ENCODE measurements at regions not wholly inside any gene's neighbourhood (a gene's known extent, or its start where the extent isn't known, plus 50 kb on each side); places are given as distances from the start of the nearest gene placed in this dataset.

- Histone ChIP-seq H3K9ac (ENCODE audit: low read length) (no peak overlapping the region), H3K4me1 (ENCODE audit: control insufficient read depth, insufficient read depth, low read length) (peaks cover 5% of the 10 kb centered on the region), H3K9me3 (ENCODE audit: control insufficient read depth, low read length) (no peaks in the 10 kb centered on the region), H3K27me3 (ENCODE audit: control insufficient read depth, insufficient read depth, low read length) (no peaks in the 10 kb centered on the region), H3K4me3 (ENCODE audit: low read length) (no peak overlapping the region), H3K36me3 (ENCODE audit: control insufficient read depth, insufficient read depth, low read length) (no peaks in the 10 kb centered on the region)
These were observed 353.7 kb downstream of the CSNK1G3 start for GRCh38 chr5:123865641-123866040.

- Histone ChIP-seq H3K9ac (ENCODE audit: low read length) (no peak overlapping the region), H3K27me3 (ENCODE audit: control insufficient read depth, insufficient read depth, low read length) (no peaks in the 10 kb centered on the region), H3K4me3 (ENCODE audit: low read length) (no peak overlapping the region)
These were observed 352.6 kb downstream of the CSNK1G3 start for GRCh38 chr5:123864578-123864977.

GRCh38 chr5:123858938-123859337 is 347.0 kb downstream of the CSNK1G3 start:
- no peaks in the 10 kb centered on the region for H3K4me1 ChIP-seq (ENCODE audit: control insufficient read depth, insufficient read depth, low read length)
- H3K9ac ChIP-seq (ENCODE audit: low read length): no peak overlapping the region
- H3K9me3 ChIP-seq (ENCODE audit: control insufficient read depth, low read length): no peaks in the 10 kb centered on the region
- no peaks in the 10 kb centered on the region for H3K27me3 ChIP-seq (ENCODE audit: control insufficient read depth, insufficient read depth, low read length)
- no peaks in the 10 kb centered on the region for H3K36me3 ChIP-seq (ENCODE audit: control insufficient read depth, insufficient read depth, low read length)
- no peak overlapping the region for H3K4me3 ChIP-seq (ENCODE audit: low read length)

More at GRCh38 chr5:123864578-123864977, 352.6 kb downstream of the CSNK1G3 start:
- Histone ChIP-seq H3K9me3 (ENCODE audit: control insufficient read depth, low read length) (no peaks in the 10 kb centered on the region), H3K4me1 (ENCODE audit: control insufficient read depth, insufficient read depth, low read length) (peaks cover 5% of the 10 kb centered on the region), H3K36me3 (ENCODE audit: control insufficient read depth, insufficient read depth, low read length) (no peaks in the 10 kb centered on the region)

- Histone ChIP-seq H3K9ac (ENCODE audit: low read length) (no peak overlapping the region), H3K9me3 (ENCODE audit: control insufficient read depth, low read length) (no peaks in the 10 kb centered on the region), H3K36me3 (ENCODE audit: control insufficient read depth, insufficient read depth, low read length) (no peaks in the 10 kb centered on the region), H3K4me3 (ENCODE audit: low read length) (no peak overlapping the region), H3K27me3 (ENCODE audit: control insufficient read depth, insufficient read depth, low read length) (no peaks in the 10 kb centered on the region), H3K4me1 (ENCODE audit: control insufficient read depth, insufficient read depth, low read length) (no peaks in the 10 kb centered on the region)
These were observed 344.8 kb downstream of the CSNK1G3 start for GRCh38 chr5:123856766-123857165.

GRCh38 chr5:123855609-123856008 is 343.6 kb downstream of the CSNK1G3 start:
- H3K36me3 ChIP-seq (ENCODE audit: control insufficient read depth, insufficient read depth, low read length): no peaks in the 10 kb centered on the region
- H3K4me1 ChIP-seq (ENCODE audit: control insufficient read depth, insufficient read depth, low read length): no peaks in the 10 kb centered on the region
- H3K9ac ChIP-seq (ENCODE audit: low read length): no peak overlapping the region
- H3K4me3 ChIP-seq (ENCODE audit: low read length): no peak overlapping the region
- no peaks in the 10 kb centered on the region for H3K9me3 ChIP-seq (ENCODE audit: control insufficient read depth, low read length)
- H3K27me3 ChIP-seq (ENCODE audit: control insufficient read depth, insufficient read depth, low read length): no peaks in the 10 kb centered on the region

GRCh38 chr5:123845356-123846100 is 333.6 kb downstream of the CSNK1G3 start:
- Histone ChIP-seq H3K4me1 (ENCODE audit: control insufficient read depth, insufficient read depth, low read length) (no peaks in the 10 kb centered on the region), H3K9ac (ENCODE audit: low read length) (no peak overlapping the region), H3K4me3 (ENCODE audit: low read length) (no peak overlapping the region), H3K27me3 (ENCODE audit: control insufficient read depth, insufficient read depth, low read length) (no peaks in the 10 kb centered on the region), H3K9me3 (ENCODE audit: control insufficient read depth, low read length) (no peaks in the 10 kb centered on the region), H3K36me3 (ENCODE audit: control insufficient read depth, insufficient read depth, low read length) (no peaks in the 10 kb centered on the region)

DNA sequence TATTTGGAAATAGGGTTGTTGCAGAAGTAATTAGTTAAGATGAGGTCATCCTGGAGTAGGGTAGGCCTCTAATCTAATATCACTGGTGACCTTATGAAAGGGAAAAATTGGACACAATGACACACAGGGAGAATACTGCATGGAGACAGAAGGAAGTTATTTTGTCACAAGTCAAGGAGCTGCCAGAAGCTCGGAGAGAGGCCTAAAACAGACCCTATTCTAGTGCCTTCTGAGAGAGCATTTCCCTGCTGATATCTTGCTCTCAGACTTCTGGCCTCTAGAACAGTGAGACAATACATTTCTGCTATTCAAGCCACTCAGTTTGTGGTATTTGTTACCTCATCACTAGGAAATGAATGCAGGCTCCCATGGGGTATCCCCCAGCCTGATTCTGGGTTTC is 332.9 kb downstream of the CSNK1G3 start:
- no peaks in the 10 kb centered on the region for H3K36me3 ChIP-seq (ENCODE audit: control insufficient read depth, insufficient read depth, low read length)
- no peaks in the 10 kb centered on the region for H3K9me3 ChIP-seq (ENCODE audit: control insufficient read depth, low read length)
- no peak overlapping the region for H3K9ac ChIP-seq (ENCODE audit: low read length)
- H3K4me3 ChIP-seq (ENCODE audit: low read length): no peak overlapping the region
- no peaks in the 10 kb centered on the region for H3K4me1 ChIP-seq (ENCODE audit: control insufficient read depth, insufficient read depth, low read length)
- H3K27me3 ChIP-seq (ENCODE audit: control insufficient read depth, insufficient read depth, low read length): no peaks in the 10 kb centered on the region

- no peaks in the 10 kb centered on the region for H3K27me3 ChIP-seq (ENCODE audit: control insufficient read depth, insufficient read depth, low read length)
- no peaks in the 10 kb centered on the region for H3K36me3 ChIP-seq (ENCODE audit: control insufficient read depth, insufficient read depth, low read length)
- H3K9me3 ChIP-seq (ENCODE audit: control insufficient read depth, low read length): no peaks in the 10 kb centered on the region
- H3K4me1 ChIP-seq (ENCODE audit: control insufficient read depth, insufficient read depth, low read length): no peaks in the 10 kb centered on the region
- no peak overlapping the region for H3K4me3 ChIP-seq (ENCODE audit: low read length)
- no peak overlapping the region for H3K9ac ChIP-seq (ENCODE audit: low read length)
These were observed 323.4 kb downstream of the CSNK1G3 start for GRCh38 chr5:123835421-123835820.

- no peaks in the 10 kb centered on the region for H3K9me3 ChIP-seq (ENCODE audit: control insufficient read depth, low read length)
- H3K4me3 ChIP-seq (ENCODE audit: low read length): no peak overlapping the region
- H3K9ac ChIP-seq (ENCODE audit: low read length): no peak overlapping the region
- no peaks in the 10 kb centered on the region for H3K4me1 ChIP-seq (ENCODE audit: control insufficient read depth, insufficient read depth, low read length)
- H3K36me3 ChIP-seq (ENCODE audit: control insufficient read depth, insufficient read depth, low read length): no peaks in the 10 kb centered on the region
- no peaks in the 10 kb centered on the region for H3K27me3 ChIP-seq (ENCODE audit: control insufficient read depth, insufficient read depth, low read length)
These were observed 318.6 kb downstream of the CSNK1G3 start for GRCh38 chr5:123830575-123830974.

GRCh38 chr5:123827811-123828210 is 315.8 kb downstream of the CSNK1G3 start:
- no peak overlapping the region for H3K4me3 ChIP-seq (ENCODE audit: low read length)
- no peaks in the 10 kb centered on the region for H3K9me3 ChIP-seq (ENCODE audit: control insufficient read depth, low read length)
- H3K27me3 ChIP-seq (ENCODE audit: control insufficient read depth, insufficient read depth, low read length): no peaks in the 10 kb centered on the region
- H3K36me3 ChIP-seq (ENCODE audit: control insufficient read depth, insufficient read depth, low read length): no peaks in the 10 kb centered on the region
- no peaks in the 10 kb centered on the region for H3K4me1 ChIP-seq (ENCODE audit: control insufficient read depth, insufficient read depth, low read length)
- H3K9ac ChIP-seq (ENCODE audit: low read length): no peak overlapping the region

DNA sequence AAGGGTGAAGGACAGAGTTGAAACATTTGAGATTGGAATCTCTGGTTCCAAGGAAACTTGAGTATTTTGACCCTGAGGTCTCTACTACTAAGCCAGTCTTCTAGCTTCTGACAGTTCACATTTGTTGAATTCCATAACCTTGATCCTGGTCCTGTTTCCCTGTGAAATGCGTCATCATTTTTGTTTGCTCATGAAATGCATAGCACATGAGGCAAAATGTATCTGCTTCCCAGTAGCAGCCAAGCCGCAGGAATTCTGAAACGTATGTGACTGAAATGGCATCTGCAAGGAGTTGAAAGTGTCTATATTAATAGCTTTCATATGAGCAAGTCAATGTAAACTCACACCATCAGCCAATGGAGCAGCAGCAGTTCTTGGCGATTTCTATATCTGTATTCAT is 307.9 kb downstream of the CSNK1G3 start:
- no peaks in the 10 kb centered on the region for H3K27me3 ChIP-seq (ENCODE audit: control insufficient read depth, insufficient read depth, low read length)
- H3K9me3 ChIP-seq (ENCODE audit: control insufficient read depth, low read length): no peaks in the 10 kb centered on the region
- H3K36me3 ChIP-seq (ENCODE audit: control insufficient read depth, insufficient read depth, low read length): no peaks in the 10 kb centered on the region
- no peak overlapping the region for H3K4me3 ChIP-seq (ENCODE audit: low read length)
- no peaks in the 10 kb centered on the region for H3K4me1 ChIP-seq (ENCODE audit: control insufficient read depth, insufficient read depth, low read length)
- H3K9ac ChIP-seq (ENCODE audit: low read length): no peak overlapping the region

- peaks cover under 1% of the 10 kb centered on the region for H3K4me1 ChIP-seq (ENCODE audit: control insufficient read depth, insufficient read depth, low read length)
- H3K4me3 ChIP-seq (ENCODE audit: low read length): no peak overlapping the region
- no peak overlapping the region for H3K9ac ChIP-seq (ENCODE audit: low read length)
- no peaks in the 10 kb centered on the region for H3K27me3 ChIP-seq (ENCODE audit: control insufficient read depth, insufficient read depth, low read length)
- H3K9me3 ChIP-seq (ENCODE audit: control insufficient read depth, low read length): no peaks in the 10 kb centered on the region
- H3K36me3 ChIP-seq (ENCODE audit: control insufficient read depth, insufficient read depth, low read length): no peaks in the 10 kb centered on the region
These were observed 307.4 kb downstream of the CSNK1G3 start for GRCh38 chr5:123819386-123819785.

- no peak overlapping the region for H3K9ac ChIP-seq (ENCODE audit: low read length)
- H3K9me3 ChIP-seq (ENCODE audit: control insufficient read depth, low read length): no peaks in the 10 kb centered on the region
- H3K36me3 ChIP-seq (ENCODE audit: control insufficient read depth, insufficient read depth, low read length): no peaks in the 10 kb centered on the region
- no peak overlapping the region for H3K4me3 ChIP-seq (ENCODE audit: low read length)
- H3K4me1 ChIP-seq (ENCODE audit: control insufficient read depth, insufficient read depth, low read length): peaks cover 6% of the 10 kb centered on the region
- H3K27me3 ChIP-seq (ENCODE audit: control insufficient read depth, insufficient read depth, low read length): no peaks in the 10 kb centered on the region
These were observed 305.3 kb downstream of the CSNK1G3 start for GRCh38 chr5:123817267-123817666.

Measured in mucosa of stomach (tissue), 1 donor.